H1 (cell line): ENCODE measurements at regions not wholly inside any gene's neighbourhood (a gene's known extent, or its start where the extent isn't known, plus 50 kb on each side); places are given as distances from the start of the nearest gene placed in this dataset.

ENCODE experiments used
- RAD21 ChIP-seq, 2 experiments: IDR thresholded peaks in 1 of 2; conservative IDR thresholded peaks in 1 of 2; 2 replicates each; pipeline ENCODE4 v1.6.1; 2011; ENCODE audit warnings: low read depth in 2 of 2, low read length in 2 of 2, improper control_type of control experiment in 1 of 2, inconsistent platforms in 1 of 2, mild to moderate bottlenecking in 1 of 2, moderate library complexity in 1 of 2
- YY1 ChIP-seq: IDR thresholded peaks from 2 replicates; pipeline ENCODE4 v1.6.1; 2011; ENCODE audit warnings: low read depth, mild to moderate bottlenecking, low read length
- TF ChIP-seq, protein P1 (sequence below): IDR thresholded peaks from 2 replicates; pipeline ENCODE4 v1.6.1; 2011; ENCODE audit warnings: low read depth, mild to moderate bottlenecking, low read length; ENCODE audit not compliant: insufficient read depth

DNA sequence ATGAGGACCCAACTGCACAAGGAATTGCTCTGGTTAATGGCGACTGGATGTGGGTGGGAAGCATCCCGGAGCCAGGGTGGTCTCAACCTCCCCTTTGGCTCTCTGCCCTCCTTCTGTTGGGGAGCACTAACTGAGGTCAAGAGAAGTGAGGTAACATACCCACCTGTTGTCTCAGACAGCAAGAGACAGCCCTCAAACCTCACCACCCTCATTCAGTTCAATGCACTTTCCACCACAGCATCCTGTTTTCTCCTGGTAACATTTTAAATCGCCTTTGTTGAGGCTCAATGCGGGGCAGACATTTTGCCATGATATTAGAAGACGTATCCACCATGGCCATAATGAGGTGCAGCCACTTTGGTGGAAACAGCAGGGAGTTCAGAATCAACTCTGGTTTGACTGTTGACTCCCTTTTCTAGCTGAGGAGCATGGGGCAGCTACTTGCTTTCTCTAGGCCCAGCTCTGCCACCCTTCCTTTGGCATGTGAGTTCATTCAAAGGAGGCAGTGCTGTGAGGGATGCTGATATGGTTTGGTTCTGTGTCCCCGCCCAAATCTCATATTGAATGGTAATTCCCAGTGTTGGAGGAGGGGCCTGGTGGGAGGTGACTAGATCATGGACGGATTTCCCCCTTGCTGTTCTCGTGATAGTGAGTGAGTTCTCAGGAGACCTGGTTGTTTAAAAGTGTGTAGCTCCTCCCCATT lies 338.6 kb downstream of the PCNX1 start (continued):
- TF ChIP-seq, protein P1, sequence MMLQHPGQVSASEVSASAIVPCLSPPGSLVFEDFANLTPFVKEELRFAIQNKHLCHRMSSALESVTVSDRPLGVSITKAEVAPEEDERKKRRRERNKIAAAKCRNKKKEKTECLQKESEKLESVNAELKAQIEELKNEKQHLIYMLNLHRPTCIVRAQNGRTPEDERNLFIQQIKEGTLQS: no peak
- TF ChIP-seq YY1 (no peak), RAD21 (IDR thresholded peaks at IDR 0.05 in 1 of 2, conservative IDR thresholded peaks at IDR 0.05 in 1 of 2; ENCODE audit: low read depth in 2 of 2, low read length in 2 of 2) (no peak)
